DOHH2 (cell line): ENCODE measurements at regions not wholly inside any gene's neighbourhood (a gene's known extent, or its start where the extent isn't known, plus 50 kb on each side); places are given as distances from the start of the nearest gene placed in this dataset.
"Not testable (repeated sequence)": the region's sequence is repeated elsewhere in the genome, so short reads cannot be mapped to it uniquely, and the experiment has no call there.

Experiments
- H3F3A ChIP-seq: fragments of 200-600 bp; sonication (generic), shearing (Covaris generic); 2 replicates; pipeline ENCODE4 v1.6.0; 2016; ENCODE audit warnings: antibody characterized with exemption, mild to moderate bottlenecking; ENCODE audit not compliant: control insufficient read depth, insufficient read depth
- H3K27ac ChIP-seq: fragments of 200-600 bp; sonication (generic); 2 replicates; pipeline ENCODE4 v1.5.1; 2014; ENCODE audit warnings: low read depth, mild to moderate bottlenecking, low read length, moderate library complexity
- H3K27me3 ChIP-seq: fragments of 200-600 bp; sonication (generic); 2 replicates; pipeline ENCODE4 v1.6.1; 2014; ENCODE audit warnings: mild to moderate bottlenecking, low read length, mixed read lengths; ENCODE audit not compliant: control insufficient read depth
- H3K36me3 ChIP-seq: fragments of 200-600 bp; sonication (generic); 2 replicates; pipeline ENCODE4 v1.6.1; 2014; ENCODE audit warnings: mild to moderate bottlenecking, low read length, moderate library complexity, mixed read lengths; ENCODE audit not compliant: control insufficient read depth
- H3K4me1 ChIP-seq: fragments of 200-600 bp; sonication (generic); 2 replicates; pipeline ENCODE4 v1.6.1; 2014; ENCODE audit warnings: mild to moderate bottlenecking, low read length, mixed read lengths; ENCODE audit not compliant: control insufficient read depth
- H3K4me2 ChIP-seq: fragments of 200-600 bp; sonication (generic); 2 replicates; pipeline ENCODE4 v1.6.0; 2014; ENCODE audit warnings: mild to moderate bottlenecking, low read length, moderate library complexity
- H3K4me3 ChIP-seq: fragments of 200-600 bp; sonication (generic); 2 replicates; pipeline ENCODE4 v1.5.1; 2014; ENCODE audit warnings: mild to moderate bottlenecking, low read length, mixed read lengths
- H3K79me2 ChIP-seq: fragments of 200-600 bp; sonication (generic); 2 replicates; pipeline ENCODE4 v1.6.1; 2014; ENCODE audit warnings: mild to moderate bottlenecking, low read length, mixed read lengths; ENCODE audit not compliant: control insufficient read depth
- H3K9me2 ChIP-seq: fragments of 200-600 bp; sonication (generic); replicated peaks from 2 replicates; pipeline ENCODE4 v1.6.1; 2014; ENCODE audit warnings: mild to moderate bottlenecking, low read length, mixed read lengths; ENCODE audit not compliant: control insufficient read depth
- H3K9me3 ChIP-seq: fragments of 200-600 bp; sonication (generic); 2 replicates; pipeline ENCODE4 v1.6.1; 2014; ENCODE audit warnings: antibody characterized with exemption, low read length, mixed read lengths; ENCODE audit not compliant: control insufficient read depth, insufficient read depth
- H4K20me1 ChIP-seq: fragments of 200-600 bp; sonication (generic); 2 replicates; pipeline ENCODE4 v1.6.0; 2014; ENCODE audit warnings: low read depth, mild to moderate bottlenecking, antibody characterized with exemption, low read length, moderate library complexity; ENCODE audit not compliant: control insufficient read depth, insufficient read depth
- EZH2phosphoT487 ChIP-seq: fragments of 200-600 bp; sonication (generic); IDR thresholded peaks from 2 replicates; pipeline ENCODE4 v1.6.1; 2017; ENCODE audit warnings: borderline replicate concordance, mild to moderate bottlenecking, antibody characterized with exemption, low read length, moderate library complexity, mixed read lengths
- TF ChIP-seq, protein P1 (sequence below): fragments of 200-600 bp; sonication (generic); IDR thresholded peaks from one replicate; pipeline ENCODE4 v1.5.1; 2014; ENCODE audit warnings: antibody characterized with exemption, mild to moderate bottlenecking, low read depth, low read length; ENCODE audit not compliant: poor library complexity, severe bottlenecking

DNA sequence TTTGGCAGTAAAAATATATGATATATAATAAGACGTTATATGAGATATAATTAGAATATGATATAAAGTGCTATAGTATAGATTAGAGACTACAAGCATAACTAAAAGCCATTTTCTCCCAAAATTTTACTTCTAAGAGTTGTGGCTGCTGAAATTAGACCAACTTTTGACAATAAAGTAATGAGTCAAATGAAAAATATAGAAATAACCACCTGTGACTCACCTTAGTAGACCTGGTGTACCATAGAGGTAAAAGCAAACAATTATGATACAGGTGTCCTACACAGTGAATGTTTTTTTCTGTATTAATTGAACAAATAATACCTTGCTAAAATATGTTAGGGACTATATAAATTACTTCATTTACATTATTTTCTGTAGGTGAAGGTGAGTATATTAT lies 482.9 kb upstream of the MAN1A1 start:
- no peaks in the 10 kb centered on the region for H3K9me2 ChIP-seq
- no peaks in the 10 kb centered on the region for H3K36me3 ChIP-seq
- no peaks in the 10 kb centered on the region for H4K20me1 ChIP-seq
- no peak overlapping the region for H3K27ac ChIP-seq
- no peaks in the 10 kb centered on the region for H3F3A ChIP-seq
- no peaks in the 10 kb centered on the region for H3K4me1 ChIP-seq
- TF ChIP-seq, protein P1, sequence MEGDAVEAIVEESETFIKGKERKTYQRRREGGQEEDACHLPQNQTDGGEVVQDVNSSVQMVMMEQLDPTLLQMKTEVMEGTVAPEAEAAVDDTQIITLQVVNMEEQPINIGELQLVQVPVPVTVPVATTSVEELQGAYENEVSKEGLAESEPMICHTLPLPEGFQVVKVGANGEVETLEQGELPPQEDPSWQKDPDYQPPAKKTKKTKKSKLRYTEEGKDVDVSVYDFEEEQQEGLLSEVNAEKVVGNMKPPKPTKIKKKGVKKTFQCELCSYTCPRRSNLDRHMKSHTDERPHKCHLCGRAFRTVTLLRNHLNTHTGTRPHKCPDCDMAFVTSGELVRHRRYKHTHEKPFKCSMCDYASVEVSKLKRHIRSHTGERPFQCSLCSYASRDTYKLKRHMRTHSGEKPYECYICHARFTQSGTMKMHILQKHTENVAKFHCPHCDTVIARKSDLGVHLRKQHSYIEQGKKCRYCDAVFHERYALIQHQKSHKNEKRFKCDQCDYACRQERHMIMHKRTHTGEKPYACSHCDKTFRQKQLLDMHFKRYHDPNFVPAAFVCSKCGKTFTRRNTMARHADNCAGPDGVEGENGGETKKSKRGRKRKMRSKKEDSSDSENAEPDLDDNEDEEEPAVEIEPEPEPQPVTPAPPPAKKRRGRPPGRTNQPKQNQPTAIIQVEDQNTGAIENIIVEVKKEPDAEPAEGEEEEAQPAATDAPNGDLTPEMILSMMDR = no peak
- TF ChIP-seq EZH2phosphoT487 = no peak
- H3K9me3 ChIP-seq = no peaks in the 10 kb centered on the region
- no peaks in the 10 kb centered on the region for H3K79me2 ChIP-seq
- no peak overlapping the region for H3K4me3 ChIP-seq
- H3K4me2 ChIP-seq = no peak overlapping the region
- no peaks in the 10 kb centered on the region for H3K27me3 ChIP-seq

DNA sequence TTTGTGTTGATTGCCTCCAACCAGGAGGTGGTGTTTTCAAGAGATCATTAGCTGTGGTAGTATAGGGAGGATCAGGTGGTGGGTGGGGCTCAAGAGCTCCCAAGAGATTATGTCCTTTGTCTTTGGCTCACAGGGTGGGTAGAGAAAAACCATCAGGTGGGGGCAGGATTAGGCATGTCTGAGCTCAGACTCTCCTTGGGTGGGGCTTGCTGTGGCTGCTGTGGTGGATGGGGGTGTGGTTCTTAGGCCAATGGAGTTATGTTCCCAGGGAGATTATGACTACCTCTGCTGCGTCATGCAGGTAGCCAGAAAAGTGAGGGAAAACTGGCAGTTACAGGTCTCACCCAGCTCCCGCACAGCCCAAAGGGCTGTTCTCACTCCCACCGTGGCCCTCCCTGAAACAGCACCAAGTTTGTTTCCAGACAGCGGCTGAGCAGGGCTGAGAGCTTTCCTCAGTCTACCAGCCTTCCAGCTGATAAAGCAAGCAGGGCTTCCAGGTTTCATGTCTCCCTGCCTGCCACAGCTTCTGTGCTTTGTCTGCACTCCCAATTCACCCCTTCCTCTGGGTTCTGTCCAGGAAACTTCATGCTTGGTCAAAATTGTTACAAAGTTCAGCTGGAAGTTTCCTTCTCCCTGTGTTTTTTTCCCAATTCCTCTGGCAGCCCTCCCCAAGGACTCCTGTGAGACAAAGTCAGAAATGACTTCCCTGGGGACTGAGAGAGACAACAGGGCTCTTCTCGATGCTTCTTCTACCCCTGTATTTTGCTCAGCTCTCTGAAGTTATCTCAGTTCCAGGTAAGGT lies 481.1 kb upstream of the MAN1A1 start:
- H3K4me1 ChIP-seq = no peaks in the 10 kb centered on the region
- H3K36me3 ChIP-seq = no peaks in the 10 kb centered on the region
- no peaks in the 10 kb centered on the region for H3K79me2 ChIP-seq
- no peaks in the 10 kb centered on the region for H3K9me2 ChIP-seq
- no peaks in the 10 kb centered on the region for H4K20me1 ChIP-seq
- no peaks in the 10 kb centered on the region for H3K27me3 ChIP-seq
- no peak overlapping the region for H3K4me2 ChIP-seq
- H3K4me3 ChIP-seq = no peak overlapping the region
- no peaks in the 10 kb centered on the region for H3K9me3 ChIP-seq
- TF ChIP-seq, protein P1 = no peak
- no peak for TF ChIP-seq EZH2phosphoT487
- H3K27ac ChIP-seq = no peak overlapping the region
- no peaks in the 10 kb centered on the region for H3F3A ChIP-seq

DNA sequence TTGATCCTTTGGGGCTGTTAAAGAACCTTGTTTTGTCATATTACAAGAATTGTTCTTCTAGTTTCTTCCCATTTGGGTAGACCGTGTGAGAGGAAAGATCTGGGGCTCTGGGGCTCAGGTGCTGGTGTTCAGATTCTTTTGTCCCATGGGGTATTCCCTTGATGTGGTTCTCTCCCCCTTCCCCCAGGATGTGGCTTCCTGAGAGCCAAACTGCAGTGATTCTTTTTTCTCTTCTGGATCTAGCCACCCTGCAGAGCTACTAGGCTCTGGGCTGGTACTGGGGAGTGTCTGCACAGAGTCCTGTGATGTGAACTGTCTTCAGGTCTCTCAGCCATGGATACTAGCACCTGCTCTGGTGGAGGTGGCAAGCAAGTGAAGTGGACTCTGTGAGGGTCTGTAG lies 480.5 kb upstream of the MAN1A1 start:
- H3K27ac ChIP-seq = no peak overlapping the region
- H3K4me3 ChIP-seq = no peak overlapping the region
- H3K36me3 ChIP-seq = no peaks in the 10 kb centered on the region
- no peaks in the 10 kb centered on the region for H3F3A ChIP-seq
- no peaks in the 10 kb centered on the region for H3K9me2 ChIP-seq
- H3K9me3 ChIP-seq = no peaks in the 10 kb centered on the region
- H3K4me2 ChIP-seq = no peak overlapping the region
- H3K79me2 ChIP-seq = no peaks in the 10 kb centered on the region
- no peaks in the 10 kb centered on the region for H4K20me1 ChIP-seq
- no peak for TF ChIP-seq EZH2phosphoT487
- TF ChIP-seq, protein P1 = no peak
- no peaks in the 10 kb centered on the region for H3K4me1 ChIP-seq
- H3K27me3 ChIP-seq = no peaks in the 10 kb centered on the region

DNA sequence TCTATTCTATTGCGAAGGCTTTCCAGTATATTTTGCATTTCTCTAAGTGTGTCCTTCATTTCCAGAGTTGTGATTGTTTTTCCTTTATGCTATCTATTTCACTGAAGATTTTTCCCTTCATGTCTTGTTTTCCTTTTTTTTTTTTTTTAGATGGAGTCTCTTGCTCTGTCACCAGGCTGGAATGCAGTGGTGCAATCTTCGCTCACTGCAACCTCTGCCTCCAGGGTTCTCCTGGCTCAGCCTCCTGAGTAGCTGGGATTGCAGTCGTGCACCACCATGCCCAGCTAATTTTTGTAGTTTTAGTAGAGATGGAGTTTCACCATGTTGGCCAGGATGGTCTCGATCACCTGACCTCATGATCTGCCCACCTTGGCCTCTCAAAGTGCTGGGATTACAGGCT lies 479.9 kb upstream of the MAN1A1 start:
- H3K4me2 ChIP-seq, H4K20me1 ChIP-seq, H3F3A ChIP-seq, H3K36me3 ChIP-seq, H3K4me1 ChIP-seq, H3K9me3 ChIP-seq, H3K79me2 ChIP-seq, H3K9me2 ChIP-seq, H3K27me3 ChIP-seq, H3K4me3 ChIP-seq, H3K27ac ChIP-seq: not testable (repeated sequence)
